Right atrium auricular region (tissue), 2 donors: ENCODE measurements at regions not wholly inside any gene's neighbourhood (a gene's known extent, or its start where the extent isn't known, plus 50 kb on each side); places are given as distances from the start of the nearest gene placed in this dataset.

Experiments used
- DNase-seq: peaks from one replicate; pipeline ENCODE4 v3.0.0-alpha.2; 2019; ENCODE audit warnings: low spot score
- H3K27ac ChIP-seq, 2 donors: fragments of 200-600 bp; sonication (generic); 1 replicate in 1 of 2; 2 replicates in 1 of 2; pipeline ENCODE4 v1.5.1; 2016 to 2019
- H3K27me3 ChIP-seq, 2 donors: fragments of 200-600 bp; sonication (generic); one replicate each; pipeline versions ENCODE4 v1.5.1 to v1.6.0; 2017 to 2019
- H3K36me3 ChIP-seq: fragments of 200-600 bp; sonication (generic); one replicate; pipeline ENCODE4 v1.5.1; 2016
- H3K4me1 ChIP-seq, 2 donors: fragments of 200-600 bp; sonication (generic); one replicate each; pipeline versions ENCODE4 v1.5.1 to v1.6.0; 2017 to 2019
- H3K4me3 ChIP-seq, 2 donors: fragments of 200-600 bp; sonication (generic); 1 replicate in 1 of 2; 2 replicates in 1 of 2; pipeline ENCODE4 v1.5.1; 2017 to 2019; ENCODE audit warnings: mild to moderate bottlenecking in 1 of 2, moderate library complexity in 1 of 2
- H3K9me3 ChIP-seq, 2 donors: fragments of 200-600 bp; sonication (generic); one replicate each; pipeline ENCODE4 v1.5.1; 2019
- TF ChIP-seq, protein P1 (sequence below), 2 donors: fragments of 200-600 bp; sonication (generic); IDR thresholded peaks; one replicate each; pipeline ENCODE4 v1.5.1; 2019; ENCODE audit warnings: antibody characterized with exemption in 2 of 2

DNA sequence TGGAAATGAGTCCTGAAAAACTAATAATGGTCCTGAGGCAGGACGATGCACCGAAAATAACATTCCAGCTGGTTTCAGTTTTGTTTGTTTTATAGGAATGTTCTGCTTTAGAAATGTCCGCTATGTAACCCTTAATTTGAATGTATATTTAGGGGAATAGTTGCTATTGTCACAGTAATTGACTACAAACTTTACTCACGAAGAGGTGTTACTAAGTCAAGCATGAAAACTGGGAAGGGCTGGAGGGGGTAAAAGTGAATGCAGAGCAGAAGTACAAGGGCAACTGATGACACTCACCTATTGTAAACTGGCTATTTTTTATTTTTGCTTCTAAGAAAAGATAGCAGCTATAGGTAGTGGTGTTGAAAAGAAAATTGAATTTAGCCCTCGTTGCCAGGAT lies 230.7 kb upstream of the SYT10 start:
- no peak for DNase-seq
- H3K4me1 ChIP-seq: no peaks in the 10 kb centered on the region
- H3K27ac ChIP-seq: no peak overlapping the region
- no peaks in the 10 kb centered on the region for H3K36me3 ChIP-seq
- no peaks in the 10 kb centered on the region for H3K9me3 ChIP-seq
- no peak overlapping the region for H3K4me3 ChIP-seq
- no peaks in the 10 kb centered on the region for H3K27me3 ChIP-seq
- TF ChIP-seq, protein P1, sequence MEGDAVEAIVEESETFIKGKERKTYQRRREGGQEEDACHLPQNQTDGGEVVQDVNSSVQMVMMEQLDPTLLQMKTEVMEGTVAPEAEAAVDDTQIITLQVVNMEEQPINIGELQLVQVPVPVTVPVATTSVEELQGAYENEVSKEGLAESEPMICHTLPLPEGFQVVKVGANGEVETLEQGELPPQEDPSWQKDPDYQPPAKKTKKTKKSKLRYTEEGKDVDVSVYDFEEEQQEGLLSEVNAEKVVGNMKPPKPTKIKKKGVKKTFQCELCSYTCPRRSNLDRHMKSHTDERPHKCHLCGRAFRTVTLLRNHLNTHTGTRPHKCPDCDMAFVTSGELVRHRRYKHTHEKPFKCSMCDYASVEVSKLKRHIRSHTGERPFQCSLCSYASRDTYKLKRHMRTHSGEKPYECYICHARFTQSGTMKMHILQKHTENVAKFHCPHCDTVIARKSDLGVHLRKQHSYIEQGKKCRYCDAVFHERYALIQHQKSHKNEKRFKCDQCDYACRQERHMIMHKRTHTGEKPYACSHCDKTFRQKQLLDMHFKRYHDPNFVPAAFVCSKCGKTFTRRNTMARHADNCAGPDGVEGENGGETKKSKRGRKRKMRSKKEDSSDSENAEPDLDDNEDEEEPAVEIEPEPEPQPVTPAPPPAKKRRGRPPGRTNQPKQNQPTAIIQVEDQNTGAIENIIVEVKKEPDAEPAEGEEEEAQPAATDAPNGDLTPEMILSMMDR (IDR thresholded peaks at IDR 0.05): no peak

GRCh38 chr12:33671676-33672075 lies 232.1 kb upstream of the SYT10 start:
- Histone ChIP-seq H3K4me1 (no peaks in the 10 kb centered on the region), H3K9me3 (no peaks in the 10 kb centered on the region), H3K36me3 (no peaks in the 10 kb centered on the region), H3K4me3 (no peak overlapping the region), H3K27me3 (no peaks in the 10 kb centered on the region), H3K27ac (no peak overlapping the region)
- TF ChIP-seq, protein P1 (IDR thresholded peaks at IDR 0.05): no peak
- DNase-seq: no peak

- Histone ChIP-seq H3K36me3 (no peaks in the 10 kb centered on the region), H3K27me3 (no peaks in the 10 kb centered on the region), H3K4me3 (no peak overlapping the region), H3K9me3 (no peaks in the 10 kb centered on the region), H3K27ac (no peak overlapping the region), H3K4me1 (no peaks in the 10 kb centered on the region)
- TF ChIP-seq, protein P1 (IDR thresholded peaks at IDR 0.05): no peak
- DNase-seq: no peak
Observed at GRCh38 chr12:33672836-33673577, 233.4 kb upstream of the SYT10 start.

- no peaks in the 10 kb centered on the region for H3K27me3 ChIP-seq
- TF ChIP-seq, protein P1 (IDR thresholded peaks at IDR 0.05): no peak
- no peak for DNase-seq
- no peaks in the 10 kb centered on the region for H3K4me1 ChIP-seq
- no peak overlapping the region for H3K27ac ChIP-seq
- H3K36me3 ChIP-seq: no peaks in the 10 kb centered on the region
- no peaks in the 10 kb centered on the region for H3K9me3 ChIP-seq
- no peak overlapping the region for H3K4me3 ChIP-seq
Observed at GRCh38 chr12:33676866-33677265, 237.2 kb upstream of the SYT10 start.

DNA sequence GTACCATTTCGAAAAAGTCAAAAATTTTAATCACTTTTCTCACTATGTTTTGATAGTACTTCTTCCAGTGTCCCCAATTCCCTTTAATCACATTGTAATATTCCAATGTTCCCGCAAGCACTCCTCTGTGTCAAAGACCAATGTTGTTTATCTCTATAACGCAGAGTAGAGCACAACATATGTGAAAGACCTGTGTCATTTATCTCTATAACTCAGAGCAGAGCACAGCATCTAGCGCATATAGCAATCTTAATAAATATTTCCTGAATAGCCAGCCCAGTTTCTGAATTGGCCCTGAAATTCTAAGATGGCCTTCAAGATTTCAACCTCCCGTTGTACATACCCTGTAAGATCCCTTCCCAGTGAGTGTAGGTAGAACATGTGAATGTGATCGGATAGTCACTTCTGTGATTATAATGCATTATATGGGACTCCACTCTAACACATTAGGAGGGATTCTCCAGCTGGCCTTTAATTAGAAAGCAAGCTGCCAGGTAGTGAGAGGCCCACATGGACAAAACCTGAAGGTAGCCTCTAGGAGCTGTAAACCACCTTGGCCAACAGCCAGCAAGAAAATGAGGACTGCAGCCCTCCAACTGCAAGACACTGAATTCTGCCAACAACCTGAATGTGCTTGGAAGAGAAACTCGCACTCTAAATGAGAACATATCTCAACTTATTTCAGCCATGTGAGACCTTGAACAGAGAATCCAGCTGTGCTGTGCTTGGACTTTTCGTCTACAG lies 238.8 kb upstream of the SYT10 start:
- H3K4me1 ChIP-seq: no peaks in the 10 kb centered on the region
- no peaks in the 10 kb centered on the region for H3K36me3 ChIP-seq
- DNase-seq: no peak
- TF ChIP-seq, protein P1 (IDR thresholded peaks at IDR 0.05): no peak
- H3K9me3 ChIP-seq: no peaks in the 10 kb centered on the region
- no peak overlapping the region for H3K4me3 ChIP-seq
- H3K27me3 ChIP-seq: no peaks in the 10 kb centered on the region
- no peak overlapping the region for H3K27ac ChIP-seq
